ENCODE measurements at regions not wholly inside any gene's neighbourhood (a gene's known extent, or its start where the extent isn't known, plus 50 kb on each side); places are given as distances from the start of the nearest gene placed in this dataset.

DNA sequence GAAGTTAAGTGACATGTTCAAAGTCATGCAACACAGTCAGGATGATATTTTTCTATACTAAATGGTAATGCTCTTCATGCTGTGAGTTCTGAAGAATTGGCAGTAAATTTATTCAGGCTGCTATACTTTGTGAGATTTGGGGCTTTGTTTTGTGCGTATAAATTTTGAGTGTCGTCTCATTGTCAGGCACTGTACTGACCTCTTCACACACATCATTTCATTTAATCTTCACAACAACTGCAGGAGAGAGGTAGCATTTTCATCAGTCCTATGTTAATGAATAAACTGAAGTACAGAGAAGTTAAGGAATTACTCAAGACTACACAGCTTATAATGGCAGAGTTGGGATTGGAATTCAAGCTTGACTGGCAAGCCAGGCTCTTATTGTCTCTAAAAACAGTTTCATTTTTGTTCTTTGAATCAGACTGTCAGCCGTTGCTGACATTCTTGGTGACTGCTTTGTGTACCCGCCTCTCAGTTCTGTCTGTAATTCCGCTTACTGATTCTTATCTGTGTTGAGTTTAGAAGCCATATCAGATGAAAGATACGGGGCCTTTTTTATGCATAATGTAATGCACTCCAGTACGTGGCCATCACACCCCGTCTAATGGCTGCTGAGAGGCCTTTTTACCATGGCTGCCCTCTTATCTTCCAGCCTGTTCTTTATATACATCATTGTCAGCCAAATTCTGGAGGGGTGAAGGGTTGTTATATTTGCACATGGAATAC, 274.9 kb downstream of the UTRN start:
- Histone ChIP-seq H2BK15ac (ENCODE audit: low read depth, low read length) (no peak overlapping the region), H4K91ac (ENCODE audit: insufficient read length, low read depth, low read length) (no peak overlapping the region), H3K23me2 (ENCODE audit: insufficient read length, low read depth, low read length, poor library complexity, severe bottlenecking) (no peaks in the 10 kb centered on the region), H3K27me3 (ENCODE audit: insufficient read depth, low read length) (no peaks in the 10 kb centered on the region), H3K18ac (ENCODE audit: insufficient read length, low read depth, low read length) (no peak overlapping the region), H3K56ac (ENCODE audit: insufficient read length, low read depth, low read length) (no peak overlapping the region), H3T11ph (ENCODE audit: low read length) (no peak overlapping the region), H3K14ac (ENCODE audit: insufficient read depth, low read length) (no peak overlapping the region), H3K79me2 (ENCODE audit: insufficient read depth, low read length) (no peaks in the 10 kb centered on the region), H2AFZ (ENCODE audit: low read length) (no peak overlapping the region), H3K4me1 (ENCODE audit: insufficient read depth, low read length) (no peaks in the 10 kb centered on the region), H2BK12ac (ENCODE audit: insufficient read length, low read depth, low read length) (no peak overlapping the region), H3K23ac (ENCODE audit: insufficient read length, low read depth, low read length) (no peak overlapping the region), H4K20me1 (ENCODE audit: control insufficient read depth, insufficient read depth, insufficient read length) (no peaks in the 10 kb centered on the region), H3K79me1 (ENCODE audit: insufficient read depth, low read depth, low read length, poor library complexity, severe bottlenecking) (no peaks in the 10 kb centered on the region), H3K9ac (ENCODE audit: extremely low read depth, insufficient read length, low read length) (no peak overlapping the region), H2BK20ac (ENCODE audit: low read depth, low read length, poor library complexity, severe bottlenecking) (no peak overlapping the region), H3K27ac (ENCODE audit: insufficient read length, low read depth, low read length) (no peak overlapping the region), H3K4ac (ENCODE audit: low read depth, low read length) (no peak overlapping the region), H2AK5ac (ENCODE audit: insufficient read length, low read length) (no peak overlapping the region), H3K4me2 (ENCODE audit: insufficient read depth, insufficient read length, low read length) (no peak overlapping the region), H3K9me3 (ENCODE audit: control insufficient read depth, low read depth, low read length) (no peaks in the 10 kb centered on the region), H2BK5ac (ENCODE audit: insufficient read length, low read length) (no peak overlapping the region), H4K8ac (replicated peaks; ENCODE audit: insufficient read length, low read depth, low read length) (no peak overlapping the region), H4K5ac (ENCODE audit: insufficient read length, low read depth, low read length) (no peak overlapping the region), H2BK120ac (ENCODE audit: low read depth, low read length, poor library complexity, severe bottlenecking) (no peak overlapping the region)
- Mint-ChIP-seq H3K36me3 (ENCODE audit: insufficient read depth in 1 of 3, low read depth in 3 of 3) (peaks cover 3 to 14% (median 3%) of the 10 kb centered on the region in 3 experiments; a peak in 5 of 7 replicates), H3K9me3 (no peaks in the 10 kb centered on the region), H3K4me1 (no peaks in the 10 kb centered on the region), H3K4me3 (no peak overlapping the region), H3K27me3 (ENCODE audit: low read depth) (no peaks in the 10 kb centered on the region; the same call in 1 of the 2 replicates), H3K27ac (no peak overlapping the region)
- no peak for DNase-seq
- TF ChIP-seq, protein P1, sequence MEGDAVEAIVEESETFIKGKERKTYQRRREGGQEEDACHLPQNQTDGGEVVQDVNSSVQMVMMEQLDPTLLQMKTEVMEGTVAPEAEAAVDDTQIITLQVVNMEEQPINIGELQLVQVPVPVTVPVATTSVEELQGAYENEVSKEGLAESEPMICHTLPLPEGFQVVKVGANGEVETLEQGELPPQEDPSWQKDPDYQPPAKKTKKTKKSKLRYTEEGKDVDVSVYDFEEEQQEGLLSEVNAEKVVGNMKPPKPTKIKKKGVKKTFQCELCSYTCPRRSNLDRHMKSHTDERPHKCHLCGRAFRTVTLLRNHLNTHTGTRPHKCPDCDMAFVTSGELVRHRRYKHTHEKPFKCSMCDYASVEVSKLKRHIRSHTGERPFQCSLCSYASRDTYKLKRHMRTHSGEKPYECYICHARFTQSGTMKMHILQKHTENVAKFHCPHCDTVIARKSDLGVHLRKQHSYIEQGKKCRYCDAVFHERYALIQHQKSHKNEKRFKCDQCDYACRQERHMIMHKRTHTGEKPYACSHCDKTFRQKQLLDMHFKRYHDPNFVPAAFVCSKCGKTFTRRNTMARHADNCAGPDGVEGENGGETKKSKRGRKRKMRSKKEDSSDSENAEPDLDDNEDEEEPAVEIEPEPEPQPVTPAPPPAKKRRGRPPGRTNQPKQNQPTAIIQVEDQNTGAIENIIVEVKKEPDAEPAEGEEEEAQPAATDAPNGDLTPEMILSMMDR (conservative IDR thresholded peaks at IDR 0.05): no peak
- no CpG with 5 or more reads among the region's 8 CpGs for WGBS (ENCODE audit: extremely low coverage, insufficient read length, low lambda C conversion rate)

All from H9 (cell line).